Prostate gland (tissue), 2 donors: ENCODE measurements at regions not wholly inside any gene's neighbourhood (a gene's known extent, or its start where the extent isn't known, plus 50 kb on each side); places are given as distances from the start of the nearest gene placed in this dataset.

Experiments used
- DNase-seq: peaks from one replicate; pipeline ENCODE4 v3.0.0-alpha.2; 2019; ENCODE audit warnings: low spot score
- H3K27ac ChIP-seq, 2 donors: fragments of 200-600 bp; sonication (generic); 2 replicates each; pipeline ENCODE4 v1.5.1; 2017 to 2019
- H3K27me3 ChIP-seq: fragments of 200-600 bp; sonication (generic); replicated peaks from 2 replicates; pipeline ENCODE4 v1.5.1; 2019; ENCODE audit not compliant: insufficient read depth
- H3K36me3 ChIP-seq, 2 donors: fragments of 200-600 bp; sonication (generic); 1 replicate in 1 of 2; 2 replicates in 1 of 2; pipeline versions ENCODE4 v1.5.1 to v1.8.1; 2017 to 2019
- H3K4me1 ChIP-seq: fragments of 200-600 bp; sonication (generic); replicated peaks from 2 replicates; pipeline ENCODE4 v1.5.1; 2019
- H3K4me3 ChIP-seq, 2 donors: fragments of 200-600 bp; sonication (generic); 2 replicates each; pipeline ENCODE4 v1.5.1; 2017 to 2019
- H3K9me3 ChIP-seq: fragments of 200-600 bp; sonication (generic); 2 replicates; pipeline ENCODE4 v1.5.1; 2017
- CTCF ChIP-seq, 4 experiments: fragments of 200-600 bp in 2 of 4; fragments of 450-650 bp in 2 of 4; sonication (generic) in 2 of 4; IDR thresholded peaks; 1 replicate in 3 of 4; 2 replicates in 1 of 4; pipeline ENCODE4 v1.5.1; 2016 to 2019; ENCODE audit warnings: antibody characterized with exemption in 4 of 4, mild to moderate bottlenecking in 2 of 4, moderate library complexity in 2 of 4
- POLR2A ChIP-seq: fragments of 450-650 bp; IDR thresholded peaks from one replicate; pipeline ENCODE4 v1.6.1; 2016; ENCODE audit warnings: antibody characterized with exemption, mild to moderate bottlenecking
- POLR2AphosphoS5 ChIP-seq: sonication (generic); formaldehyde crosslinking; IDR thresholded peaks from one replicate; pipeline ENCODE4 v1.6.1; 2017; ENCODE audit warnings: antibody characterized with exemption
- WGBS: methylation state at CpG from one replicate; pipeline ENCODE4 v1.1.5; 2018; 5-methylcytosine and 5-hydroxymethylcytosine counted together
- intact Hi-C: fragments of 100-400 bp; cut with DNase I; formaldehyde crosslinking; loops from one replicate; pipeline ENCODE4 v1.14.2; 2022

GRCh38 chr22:47724030-47724429 is 961.6 kb downstream of the TBC1D22A start:
- Histone ChIP-seq H3K36me3 (no peaks in the 10 kb centered on the region), H3K4me3 (no peak overlapping the region), H3K9me3 (no peaks in the 10 kb centered on the region), H3K4me1 (no peaks in the 10 kb centered on the region), H3K27ac (no peak overlapping the region), H3K27me3 (no peaks in the 10 kb centered on the region)
- intact Hi-C loops: no loop called here
- TF ChIP-seq POLR2A (no peak), CTCF (IDR thresholded peaks at IDR 0.05) (no peak), POLR2AphosphoS5 (no peak)
- no peak for DNase-seq
- WGBS: 47% methylated on average over 5 of the region's 5 CpGs

- WGBS: 91% methylated on average over 3 of the region's 3 CpGs
- no peaks in the 10 kb centered on the region for H3K4me1 ChIP-seq
- no peak for TF ChIP-seq CTCF (IDR thresholded peaks at IDR 0.05)
- no peak for TF ChIP-seq POLR2AphosphoS5
- TF ChIP-seq POLR2A: no peak
- intact Hi-C loops: no loop called here
- DNase-seq: no peak
- H3K36me3 ChIP-seq: no peaks in the 10 kb centered on the region
- no peak overlapping the region for H3K27ac ChIP-seq
- H3K27me3 ChIP-seq: no peaks in the 10 kb centered on the region
- no peaks in the 10 kb centered on the region for H3K9me3 ChIP-seq
- H3K4me3 ChIP-seq: no peak overlapping the region
Observed at GRCh38 chr22:47718337-47718736, 955.9 kb downstream of the TBC1D22A start.

- H3K36me3 ChIP-seq: no peaks in the 10 kb centered on the region
- H3K27me3 ChIP-seq: no peaks in the 10 kb centered on the region
- H3K4me3 ChIP-seq: no peak overlapping the region
- no peak overlapping the region for H3K27ac ChIP-seq
- TF ChIP-seq POLR2AphosphoS5 (no peak), CTCF (IDR thresholded peaks at IDR 0.05) (no peak), POLR2A (no peak)
- intact Hi-C loops: no loop called here
- no peaks in the 10 kb centered on the region for H3K9me3 ChIP-seq
- WGBS: 82% methylated on average over 16 of the region's 16 CpGs
- no peaks in the 10 kb centered on the region for H3K4me1 ChIP-seq
- DNase-seq: no peak
Observed at GRCh38 chr22:47716890-47717615, 954.6 kb downstream of the TBC1D22A start.

GRCh38 chr22:47715866-47716578 is 953.6 kb downstream of the TBC1D22A start:
- Histone ChIP-seq H3K36me3 (no peaks in the 10 kb centered on the region), H3K27me3 (no peaks in the 10 kb centered on the region), H3K27ac (no peak overlapping the region), H3K4me1 (no peaks in the 10 kb centered on the region), H3K9me3 (no peaks in the 10 kb centered on the region), H3K4me3 (no peak overlapping the region)
- DNase-seq: no peak
- intact Hi-C loops: no loop called here
- WGBS: 92% methylated on average over 18 of the region's 18 CpGs
- TF ChIP-seq CTCF (IDR thresholded peaks at IDR 0.05) (no peak), POLR2AphosphoS5 (no peak), POLR2A (no peak)

GRCh38 chr22:47713941-47714340 is 951.5 kb downstream of the TBC1D22A start:
- Histone ChIP-seq H3K27ac (no peak overlapping the region), H3K4me3 (no peak overlapping the region), H3K4me1 (no peaks in the 10 kb centered on the region), H3K36me3 (no peaks in the 10 kb centered on the region), H3K9me3 (no peaks in the 10 kb centered on the region), H3K27me3 (no peaks in the 10 kb centered on the region)
- intact Hi-C loops: no loop called here
- no peak for DNase-seq
- TF ChIP-seq CTCF (IDR thresholded peaks at IDR 0.05) (no peak), POLR2A (no peak)
- WGBS: 75% methylated on average over 10 of the region's 10 CpGs
